ENCODE measurements at regions not wholly inside any gene's neighbourhood (a gene's known extent, or its start where the extent isn't known, plus 50 kb on each side); places are given as distances from the start of the nearest gene placed in this dataset.

GRCh38 chr18:51653507-51654213, 456.2 kb upstream of the MEX3C start:
- TF ChIP-seq CTCF (IDR thresholded peaks at IDR 0.05; ENCODE audit: insufficient read depth, low read length) (no peak), REST (IDR thresholded peaks at IDR 0.05; ENCODE audit: insufficient replicate concordance, low read depth) (no peak), POLR2AphosphoS5 (IDR thresholded peaks at IDR 0.05; ENCODE audit: low read depth) (no peak), GABPA (IDR thresholded peaks at IDR 0.05; ENCODE audit: low read depth) (no peak)

Data from HL-60 (cell line).